ENCODE measurements at regions not wholly inside any gene's neighbourhood (a gene's known extent, or its start where the extent isn't known, plus 50 kb on each side); places are given as distances from the start of the nearest gene placed in this dataset.

GRCh38 chr7:94062372-94062771 is 58.2 kb upstream of the BET1 start:
- TF ChIP-seq CTCF (IDR thresholded peaks at IDR 0.05; ENCODE audit: borderline replicate concordance, control extremely low read depth, extremely low read depth, insufficient read depth, missing control alignments) = no peak
- DNase-seq (ENCODE audit: low spot score) = no peak

GRCh38 chr7:94064541-94065191 is 60.5 kb upstream of the BET1 start:
- no peak for TF ChIP-seq CTCF (IDR thresholded peaks at IDR 0.05; ENCODE audit: borderline replicate concordance, control extremely low read depth, extremely low read depth, insufficient read depth, missing control alignments)
- in situ Hi-C loops (cut with MboI; ENCODE audit: low sequenced_read_pairs, unreplicated experiment) = no loop called here
- no peak for DNase-seq (ENCODE audit: low spot score)

More at GRCh38 chr7:94062372-94062771, 58.2 kb upstream of the BET1 start:
- in situ Hi-C loops (cut with MboI; ENCODE audit: low sequenced_read_pairs, unreplicated experiment) = no loop called here

- in situ Hi-C loops (cut with MboI; ENCODE audit: low sequenced_read_pairs, unreplicated experiment) = no loop called here
- no peak for TF ChIP-seq CTCF (IDR thresholded peaks at IDR 0.05; ENCODE audit: borderline replicate concordance, control extremely low read depth, extremely low read depth, insufficient read depth, missing control alignments)
- DNase-seq (ENCODE audit: low spot score) = no peak
Measured at GRCh38 chr7:94067047-94067446, 62.9 kb upstream of the BET1 start.

- in situ Hi-C loops (cut with MboI; ENCODE audit: low sequenced_read_pairs, unreplicated experiment) = no loop called here
- no peak for DNase-seq (ENCODE audit: low spot score)
- TF ChIP-seq CTCF (IDR thresholded peaks at IDR 0.05; ENCODE audit: borderline replicate concordance, control extremely low read depth, extremely low read depth, insufficient read depth, missing control alignments) = no peak
Measured at GRCh38 chr7:94067506-94067905, 63.4 kb upstream of the BET1 start.

GRCh38 chr7:94069162-94069739 is 65.1 kb upstream of the BET1 start:
- in situ Hi-C loops (cut with MboI; ENCODE audit: low sequenced_read_pairs, unreplicated experiment) = no loop called here
- DNase-seq (ENCODE audit: low spot score) = peak; percentile 17

GRCh38 chr7:94080551-94080950 is 76.4 kb upstream of the BET1 start:
- no peak for TF ChIP-seq CTCF (IDR thresholded peaks at IDR 0.05; ENCODE audit: borderline replicate concordance, control extremely low read depth, extremely low read depth, insufficient read depth, missing control alignments)
- DNase-seq (ENCODE audit: low spot score) = no peak
- in situ Hi-C loops (cut with MboI; ENCODE audit: low sequenced_read_pairs, unreplicated experiment) = no loop called here

More at GRCh38 chr7:94069162-94069739, 65.1 kb upstream of the BET1 start:
- no peak for TF ChIP-seq CTCF (IDR thresholded peaks at IDR 0.05; ENCODE audit: borderline replicate concordance, control extremely low read depth, extremely low read depth, insufficient read depth, missing control alignments)

Data from GM13976 (cell line).